ENCODE measurements at regions not wholly inside any gene's neighbourhood (a gene's known extent, or its start where the extent isn't known, plus 50 kb on each side); places are given as distances from the start of the nearest gene placed in this dataset.

- no peak for TF ChIP-seq CTCF (tag by site-specific recombination; IDR thresholded peaks at IDR 0.05)
- TF ChIP-seq ZBTB21 (tag by site-specific recombination; IDR thresholded peaks at IDR 0.05): no peak
- TF ChIP-seq ZNF768 (tag by site-specific recombination; IDR thresholded peaks at IDR 0.05): no peak
- TF ChIP-seq ZBTB8A (tag by site-specific recombination; IDR thresholded peaks at IDR 0.05): no peak
- TF ChIP-seq RBAK (tag by site-specific recombination; IDR thresholded peaks at IDR 0.05): no peak
These were observed 125.3 kb downstream of the ACTL8 start for GRCh38 chr1:17880449-17880848.
